ENCODE measurements at regions not wholly inside any gene's neighbourhood (a gene's known extent, or its start where the extent isn't known, plus 50 kb on each side); places are given as distances from the start of the nearest gene placed in this dataset.

GRCh38 chrX:8869812-8870211, 68.6 kb upstream of the FAM9A start:
- no peak for DNase-seq (ENCODE audit: low read depth in 2 of 2)

- DNase-seq (ENCODE audit: low read depth in 2 of 2): no peak
These were observed 67.7 kb upstream of the FAM9A start for GRCh38 chrX:8868906-8869305.

- no peak for DNase-seq (ENCODE audit: low read depth in 2 of 2)
These were observed 67.0 kb upstream of the FAM9A start for GRCh38 chrX:8868070-8868773.

DNA sequence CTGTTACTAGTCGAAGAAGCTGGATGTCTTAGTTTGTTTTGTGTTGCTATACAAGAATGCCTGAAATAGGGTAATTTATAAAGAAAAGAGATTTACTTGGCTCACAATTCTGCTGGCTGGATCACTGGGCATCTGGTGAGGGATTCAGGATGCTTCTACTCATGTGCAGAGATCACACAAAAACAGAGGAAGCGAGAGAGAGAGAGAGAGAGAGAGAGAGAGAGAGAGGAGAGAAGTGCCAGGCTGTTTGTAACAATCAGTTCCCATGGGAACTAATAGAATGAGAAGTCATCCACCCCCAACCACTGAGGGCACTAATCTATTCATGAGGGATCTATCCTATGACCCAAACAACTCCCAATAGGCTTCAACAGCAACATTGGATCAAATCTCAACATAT, 66.2 kb upstream of the FAM9A start:
- no peak for DNase-seq (ENCODE audit: low read depth in 2 of 2)

GRCh38 chrX:8864161-8864560, 63.0 kb upstream of the FAM9A start:
- DNase-seq (ENCODE audit: low read depth in 2 of 2): no peak

- DNase-seq (ENCODE audit: low read depth in 2 of 2): no peak
These were observed 60.7 kb upstream of the FAM9A start for GRCh38 chrX:8861908-8862307.

DNA sequence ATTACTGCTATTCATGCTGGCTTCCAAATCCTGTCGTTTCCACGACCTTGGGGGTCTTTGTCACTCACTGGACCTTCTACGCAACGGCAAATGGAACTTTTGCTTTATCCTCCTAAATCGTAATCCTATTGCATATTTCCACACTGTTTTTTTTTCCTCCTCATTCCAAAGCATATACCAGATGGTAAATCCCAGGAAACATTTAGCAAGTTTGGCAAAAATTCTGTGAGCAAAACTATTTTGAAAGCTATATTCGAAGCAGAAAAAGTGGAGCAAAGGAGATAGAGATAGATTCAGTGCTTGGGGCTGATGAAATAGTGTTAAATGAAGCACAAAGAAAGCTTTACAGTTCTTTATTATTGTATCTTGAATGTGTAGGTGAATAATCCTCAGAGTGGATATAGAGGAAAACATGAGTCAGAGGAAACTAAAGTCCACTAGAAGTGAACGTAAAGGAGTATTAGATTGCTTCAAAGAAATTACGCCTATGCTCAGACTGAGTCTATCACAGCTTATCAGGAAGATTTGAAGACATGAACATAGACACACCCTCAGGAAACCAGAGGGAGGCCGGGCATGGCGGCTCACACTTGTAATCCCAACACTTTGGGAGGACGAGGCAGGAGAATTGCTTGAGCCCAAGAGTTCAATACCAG, 50.2 kb upstream of the FAM9A start:
- DNase-seq (ENCODE audit: low read depth in 2 of 2): no peak

Measured in stimulated activated CD4-positive, alpha-beta T cell treated with anti-CD3 and anti-CD28 coated beads, Interleukin-4, amount 100 ng/mL, for 48 hours (primary cell).